Heart left ventricle (tissue), 16 donors: ENCODE measurements at regions not wholly inside any gene's neighbourhood (a gene's known extent, or its start where the extent isn't known, plus 50 kb on each side); places are given as distances from the start of the nearest gene placed in this dataset.

Source experiments
- ATAC-seq, 4 donors: fragments of 200-7000 bp; cut with Tn5 transposase; one replicate each; pipeline ENCODE4 v1.9.1; 2020 to 2022; ENCODE audit warnings: moderate library complexity in 4 of 4, mild to moderate bottlenecking in 3 of 4, moderate number of reproducible peaks in 1 of 4
- DNase-seq, 5 donors: peaks; one replicate each; pipeline ENCODE4 v3.0.0-alpha.2; 2020
- H3K27ac ChIP-seq, 12 donors: fragments of 200-600 bp; sonication (generic) in 4 of 12; one replicate each; pipeline versions ENCODE4 v1.5.0 to v1.8.0; 2016 to 2022; ENCODE audit warnings: mild to moderate bottlenecking in 2 of 12
- H3K27me3 ChIP-seq, 9 donors: fragments of 200-600 bp; sonication (generic) in 2 of 9; one replicate each; pipeline versions ENCODE4 v1.5.1 to v1.8.0; 2016 to 2022; ENCODE audit warnings: mild to moderate bottlenecking in 3 of 9
- H3K36me3 ChIP-seq, 9 donors: fragments of 200-600 bp; sonication (generic) in 2 of 9; one replicate each; pipeline versions ENCODE4 v1.5.0 to v1.8.0; 2018 to 2022; ENCODE audit warnings: mild to moderate bottlenecking in 2 of 9
- H3K4me1 ChIP-seq, 12 donors: fragments of 200-600 bp; sonication (generic) in 4 of 12; one replicate each; pipeline versions ENCODE4 v1.5.0 to v1.8.0; 2016 to 2022; ENCODE audit warnings: mild to moderate bottlenecking in 3 of 12
- H3K4me3 ChIP-seq, 12 donors: fragments of 200-600 bp; sonication (generic) in 4 of 12; one replicate each; pipeline versions ENCODE4 v1.5.0 to v1.8.0; 2017 to 2022; ENCODE audit warnings: mild to moderate bottlenecking in 9 of 12, moderate library complexity in 4 of 12
- H3K9me3 ChIP-seq, 12 donors: fragments of 200-600 bp; sonication (generic) in 4 of 12; one replicate each; pipeline versions ENCODE4 v1.5.0 to v1.8.0; 2016 to 2022; ENCODE audit warnings: mild to moderate bottlenecking in 1 of 12
- POLR2A ChIP-seq, 2 donors: fragments of 450-650 bp; IDR thresholded peaks; one replicate each; pipeline ENCODE4 v1.6.1; 2017; ENCODE audit warnings: antibody characterized with exemption in 2 of 2, mild to moderate bottlenecking in 2 of 2, moderate library complexity in 2 of 2
- WGBS, 4 donors: extraction: QIAGEN DNeasy Blood & Tissue Kit in 2 of 4; methylation state at CpG; one replicate each; pipeline versions ENCODE4 v1.1.5 to v1.1.7; 2013 to 2018; 5-methylcytosine and 5-hydroxymethylcytosine counted together
- intact Hi-C, 10 donors: fragments of 100-400 bp; cut with DNase I; formaldehyde crosslinking; loops; one replicate each; pipeline versions ENCODE4 v1.11.1 to v1.14.2; 2022
- TF ChIP-seq, protein P1 (sequence below), 12 donors: fragments of 200-600 bp; sonication (generic) in 4 of 12; IDR thresholded peaks; one replicate each; pipeline versions ENCODE4 v1.5.0 to v1.8.0; 2018 to 2022; ENCODE audit warnings: antibody characterized with exemption in 12 of 12, mild to moderate bottlenecking in 5 of 12
- donor health status: ischemic (EF 13 %, LVEDD 7.1; RV severe dilation, severe dysfunction).
- donor health status: healthy with polysubstance abuse.
- donor health status: DM: no; HTN: yes; CAD: no.
- donor health status: DM: no; HTN: no; CAD: no.
- donor health status: ischemic (EF 25% LVEDD 6.9; RV normal size, moderate dysfunction).
- donor health status: ischemic (EF 25% LVEDD 5.7; RV mildly dilated, moderate dysfunction).
- donor health status: healthy.
- donor health status: DM: yes; HTN: yes; CAD: no.
- donor health status: ischemic (EF 35%, LVEDD 5.7; RV mildly dilated, moderate dysfunction).
- donor health status: nonischemic (EF 11% LVEDD 7.7; RV severe dilation, severe dysfunction).
- donor health status: DM: yes; HTN: yes; CAD: no.
- donor health status: PGD.
- donor health status: ischemic (EF 29% LVEDD 5.4; RV normal size, mild dysfunction).
- donor health status: nonischemic (EF 23%, LVEDD 6.1; RV moderate dilation, normal function).

DNA sequence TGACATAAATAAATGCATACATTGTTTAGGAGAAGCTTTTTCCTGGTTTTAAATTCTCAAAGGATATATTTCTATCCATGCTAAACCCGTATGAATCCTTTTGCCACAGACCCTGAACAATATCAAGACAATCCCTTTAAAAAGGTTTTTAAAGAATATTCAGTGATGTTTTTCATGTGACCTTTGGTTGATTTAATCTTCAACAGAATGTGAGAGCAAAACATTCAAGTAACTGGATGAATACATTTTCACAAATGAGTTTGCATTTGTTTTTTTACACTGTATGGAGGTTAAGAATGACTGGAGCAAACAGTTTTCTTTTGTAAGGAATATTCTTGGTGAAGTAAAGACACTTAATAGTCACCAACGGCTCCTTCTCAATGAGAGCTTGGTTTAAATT is 139.4 kb upstream of the CWC22 start:
- intact Hi-C loops: no loop called here
- no peak overlapping the region for H3K27ac ChIP-seq
- no peak for TF ChIP-seq POLR2A (IDR thresholded peaks at IDR 0.05)
- TF ChIP-seq, protein P1, sequence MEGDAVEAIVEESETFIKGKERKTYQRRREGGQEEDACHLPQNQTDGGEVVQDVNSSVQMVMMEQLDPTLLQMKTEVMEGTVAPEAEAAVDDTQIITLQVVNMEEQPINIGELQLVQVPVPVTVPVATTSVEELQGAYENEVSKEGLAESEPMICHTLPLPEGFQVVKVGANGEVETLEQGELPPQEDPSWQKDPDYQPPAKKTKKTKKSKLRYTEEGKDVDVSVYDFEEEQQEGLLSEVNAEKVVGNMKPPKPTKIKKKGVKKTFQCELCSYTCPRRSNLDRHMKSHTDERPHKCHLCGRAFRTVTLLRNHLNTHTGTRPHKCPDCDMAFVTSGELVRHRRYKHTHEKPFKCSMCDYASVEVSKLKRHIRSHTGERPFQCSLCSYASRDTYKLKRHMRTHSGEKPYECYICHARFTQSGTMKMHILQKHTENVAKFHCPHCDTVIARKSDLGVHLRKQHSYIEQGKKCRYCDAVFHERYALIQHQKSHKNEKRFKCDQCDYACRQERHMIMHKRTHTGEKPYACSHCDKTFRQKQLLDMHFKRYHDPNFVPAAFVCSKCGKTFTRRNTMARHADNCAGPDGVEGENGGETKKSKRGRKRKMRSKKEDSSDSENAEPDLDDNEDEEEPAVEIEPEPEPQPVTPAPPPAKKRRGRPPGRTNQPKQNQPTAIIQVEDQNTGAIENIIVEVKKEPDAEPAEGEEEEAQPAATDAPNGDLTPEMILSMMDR (IDR thresholded peaks at IDR 0.05): no peak
- H3K4me3 ChIP-seq: no peak overlapping the region
- H3K9me3 ChIP-seq: no peaks in the 10 kb centered on the region
- ATAC-seq (no peak), DNase-seq (no peak)
- no peaks in the 10 kb centered on the region for H3K36me3 ChIP-seq
- H3K27me3 ChIP-seq: peaks cover 0 to 5% (median 0%) of the 10 kb centered on the region in 9 donors
- 51 to 57% (median 53%) methylated on average over 2 of the region's 2 CpGs for WGBS, 4 donors
- no peaks in the 10 kb centered on the region for H3K4me1 ChIP-seq

DNA sequence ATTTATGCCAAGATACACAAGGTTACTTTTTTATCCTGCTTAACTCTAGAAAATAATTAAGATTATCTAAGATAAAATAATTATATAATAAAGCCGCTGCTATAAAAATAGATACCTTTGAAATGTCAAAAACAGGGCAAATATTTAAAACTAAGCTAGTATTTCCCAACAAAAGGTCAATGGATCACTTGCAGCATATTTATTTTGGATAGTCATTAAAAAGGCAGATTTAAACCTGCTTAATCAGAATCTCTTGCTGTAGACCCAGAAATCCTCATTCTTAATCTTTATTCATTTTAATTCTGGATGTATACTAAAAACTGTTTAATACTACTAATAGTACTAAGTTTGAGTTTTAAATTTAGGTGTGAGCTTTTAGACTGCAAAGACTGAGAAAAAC is 139.0 kb upstream of the CWC22 start:
- 58 to 73% (median 61%) methylated on average over 1 of the region's 1 CpG for WGBS, 4 donors
- DNase-seq (no peak), ATAC-seq (no peak)
- no peak overlapping the region for H3K27ac ChIP-seq
- no peaks in the 10 kb centered on the region for H3K9me3 ChIP-seq
- no peaks in the 10 kb centered on the region for H3K36me3 ChIP-seq
- TF ChIP-seq, protein P1 (IDR thresholded peaks at IDR 0.05): no peak
- no peak for TF ChIP-seq POLR2A (IDR thresholded peaks at IDR 0.05)
- no peak overlapping the region for H3K4me3 ChIP-seq
- intact Hi-C loops: no loop called here
- H3K27me3 ChIP-seq: peaks cover 0 to 5% (median 0%) of the 10 kb centered on the region in 9 donors
- no peaks in the 10 kb centered on the region for H3K4me1 ChIP-seq

DNA sequence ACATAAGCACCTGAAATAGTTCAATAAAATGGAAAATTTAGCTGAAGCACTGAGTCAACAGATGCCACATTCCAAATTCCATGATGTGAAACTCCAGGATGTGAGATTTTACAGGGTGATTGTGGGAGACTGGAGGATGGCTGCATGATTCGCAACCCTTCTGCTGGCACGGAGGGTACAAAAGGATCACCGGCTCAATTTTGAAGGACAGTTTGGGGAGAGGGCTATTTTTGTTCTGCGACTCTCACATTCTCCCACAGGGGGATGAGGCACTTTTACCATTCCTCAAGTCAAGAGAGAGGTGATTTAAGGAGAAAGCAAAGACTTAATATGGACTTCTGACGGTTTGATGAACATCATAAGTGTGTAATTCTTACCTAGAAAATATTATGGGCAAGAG is 138.1 kb upstream of the CWC22 start:
- no peak overlapping the region for H3K4me3 ChIP-seq
- intact Hi-C loops: no loop called here
- DNase-seq (no peak), ATAC-seq (no peak)
- TF ChIP-seq, protein P1 (IDR thresholded peaks at IDR 0.05): no peak
- TF ChIP-seq POLR2A (IDR thresholded peaks at IDR 0.05): no peak
- peaks cover 0 to 5% (median 0%) of the 10 kb centered on the region in 9 donors for H3K27me3 ChIP-seq
- WGBS, 4 donors: 69 to 74% (median 71%) methylated on average over 5 of the region's 5 CpGs
- H3K9me3 ChIP-seq: no peaks in the 10 kb centered on the region
- no peaks in the 10 kb centered on the region for H3K36me3 ChIP-seq
- no peaks in the 10 kb centered on the region for H3K4me1 ChIP-seq
- no peak overlapping the region for H3K27ac ChIP-seq

DNA sequence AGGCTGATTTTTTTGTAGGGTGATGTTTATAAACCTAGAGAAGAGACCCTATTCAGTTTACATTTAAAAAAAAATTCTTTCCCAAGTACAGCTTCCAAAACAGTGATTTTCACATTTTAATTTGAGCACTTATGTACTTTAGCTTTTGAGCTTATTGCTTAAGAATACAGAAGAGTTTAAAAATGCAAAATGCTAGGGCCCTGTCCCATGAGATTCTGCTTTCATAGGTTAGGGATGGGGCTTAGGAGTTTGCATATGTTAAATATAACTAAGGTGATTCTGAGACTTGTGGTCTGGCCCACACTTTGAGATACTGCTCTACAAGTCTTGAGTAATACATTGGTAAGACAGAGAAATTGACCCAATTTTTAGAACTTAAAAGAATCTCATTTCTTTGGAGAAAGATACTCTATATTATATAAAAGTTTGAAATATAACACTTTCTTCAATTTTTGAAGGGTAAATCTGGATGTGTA is 137.3 kb upstream of the CWC22 start:
- no peaks in the 10 kb centered on the region for H3K9me3 ChIP-seq
- H3K4me3 ChIP-seq: no peak overlapping the region
- no peaks in the 10 kb centered on the region for H3K36me3 ChIP-seq
- H3K4me1 ChIP-seq: no peaks in the 10 kb centered on the region
- DNase-seq: no peak
- H3K27me3 ChIP-seq: peaks cover 0 to 5% (median 0%) of the 10 kb centered on the region in 9 donors
- intact Hi-C loops: no loop called here
- ATAC-seq: no peak
- no peak overlapping the region for H3K27ac ChIP-seq
- TF ChIP-seq, protein P1 (IDR thresholded peaks at IDR 0.05): no peak
- TF ChIP-seq POLR2A (IDR thresholded peaks at IDR 0.05): no peak
